CD4-positive, alpha-beta T cell treated with Interleukin-1 beta for 1 hour (primary cell): ENCODE measurements at regions not wholly inside any gene's neighbourhood (a gene's known extent, or its start where the extent isn't known, plus 50 kb on each side); places are given as distances from the start of the nearest gene placed in this dataset.
"Not testable (repeated sequence)": the region's sequence is repeated elsewhere in the genome, so short reads cannot be mapped to it uniquely, and the experiment has no call there.

ENCODE experiments used
- DNase-seq, 2 donors: peaks; one replicate each; pipeline ENCODE4 v3.0.0-alpha.2; 2020 to 2022

DNA sequence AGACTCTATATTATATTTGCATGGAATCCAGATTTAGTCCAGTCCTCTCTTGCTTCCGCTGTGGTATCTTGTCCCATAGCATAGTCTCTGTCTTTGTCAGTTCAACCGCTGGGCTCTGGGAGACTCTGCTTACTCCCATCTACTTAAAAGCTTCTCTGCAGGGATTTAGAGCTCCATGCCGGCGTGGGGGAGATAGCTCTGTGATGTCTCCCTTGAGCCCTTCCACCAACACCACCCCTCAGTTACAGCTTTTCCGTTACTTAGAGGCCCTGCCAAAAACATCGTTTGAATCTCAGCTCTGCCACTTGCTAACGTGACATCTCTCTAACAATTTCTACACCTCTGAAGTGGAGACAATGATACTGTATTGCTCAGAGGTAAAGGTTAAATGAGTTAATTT is 306.1 kb upstream of the ZNF608 start:
- DNase-seq: no peak

DNA sequence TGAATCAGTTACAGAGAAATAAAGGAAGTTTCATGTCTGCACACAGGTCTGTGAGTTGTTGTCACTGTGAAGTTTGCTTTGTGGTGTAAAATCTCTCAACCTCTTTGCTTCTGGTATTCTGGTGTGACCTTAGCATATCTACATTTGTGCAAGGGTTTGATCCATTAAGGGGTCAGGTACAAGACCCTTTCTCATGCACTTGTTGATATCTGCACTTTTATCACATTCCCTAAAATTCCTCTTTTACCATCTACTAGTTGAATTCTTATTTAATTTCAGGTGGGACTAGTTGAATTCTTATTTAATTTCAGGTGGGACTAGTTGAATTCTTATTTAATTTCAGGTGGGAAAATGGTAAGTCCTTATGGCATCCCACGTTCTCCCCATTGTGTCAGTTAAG is 306.7 kb upstream of the ZNF608 start:
- DNase-seq: no peak

DNA sequence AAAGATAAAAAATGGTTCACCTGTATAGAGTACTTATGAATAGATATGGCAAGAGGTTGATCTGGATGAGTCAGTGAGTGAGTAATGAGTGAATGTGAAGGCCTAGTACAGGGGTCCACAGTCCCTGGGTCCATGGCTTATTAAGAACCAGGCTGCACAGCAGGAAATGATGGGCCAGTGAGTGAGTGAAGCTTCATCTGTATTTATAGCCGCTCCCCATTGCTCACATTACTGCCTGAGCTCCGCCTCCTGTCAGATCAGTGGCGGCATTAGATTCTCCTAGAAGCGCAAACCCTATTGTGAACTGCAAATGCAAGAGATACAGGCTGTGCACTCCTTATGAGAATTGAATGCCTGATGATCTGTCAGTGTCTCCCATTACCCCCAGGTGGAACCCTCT is 307.7 kb upstream of the ZNF608 start:
- DNase-seq: no peak

DNA sequence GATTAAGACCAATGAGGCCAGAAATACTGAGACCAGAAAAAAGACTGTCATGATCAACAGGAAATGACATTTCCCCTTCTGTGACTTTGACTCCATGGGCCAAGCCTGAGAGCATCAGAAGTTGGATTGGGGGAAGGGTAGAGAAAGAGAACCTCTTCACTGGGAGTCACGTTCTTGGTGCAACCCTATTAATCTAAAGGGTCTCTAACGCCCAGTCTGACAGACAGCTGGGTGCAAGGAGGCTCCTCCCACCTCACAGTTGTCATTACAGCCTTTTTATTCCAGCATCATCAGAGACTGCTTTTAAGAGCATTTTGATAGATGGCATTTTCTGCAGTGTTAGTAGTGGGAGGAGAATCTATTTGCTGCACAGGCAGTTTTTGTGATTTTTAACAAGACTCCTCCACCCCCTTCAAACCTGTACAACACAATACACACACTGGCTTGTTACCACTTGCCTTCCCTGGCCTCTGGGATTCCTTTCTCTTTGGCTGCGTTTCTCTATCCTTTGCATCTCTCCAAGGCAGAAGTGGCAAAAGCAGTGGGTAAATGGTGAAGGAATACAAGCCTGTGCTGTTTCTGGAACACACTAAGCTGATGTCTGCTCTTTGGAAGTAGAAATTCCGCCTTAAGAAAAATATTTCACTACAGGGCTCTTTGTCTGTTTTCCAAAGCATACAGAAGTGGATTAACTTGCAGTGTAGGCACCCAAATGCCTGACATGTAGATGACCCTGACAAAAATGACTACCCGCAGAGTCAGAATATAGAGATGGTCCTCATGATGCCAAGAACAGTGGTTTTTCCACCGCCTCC is 310.4 kb upstream of the ZNF608 start:
- DNase-seq: peak in 1 of 2 donors; percentile 1

DNA sequence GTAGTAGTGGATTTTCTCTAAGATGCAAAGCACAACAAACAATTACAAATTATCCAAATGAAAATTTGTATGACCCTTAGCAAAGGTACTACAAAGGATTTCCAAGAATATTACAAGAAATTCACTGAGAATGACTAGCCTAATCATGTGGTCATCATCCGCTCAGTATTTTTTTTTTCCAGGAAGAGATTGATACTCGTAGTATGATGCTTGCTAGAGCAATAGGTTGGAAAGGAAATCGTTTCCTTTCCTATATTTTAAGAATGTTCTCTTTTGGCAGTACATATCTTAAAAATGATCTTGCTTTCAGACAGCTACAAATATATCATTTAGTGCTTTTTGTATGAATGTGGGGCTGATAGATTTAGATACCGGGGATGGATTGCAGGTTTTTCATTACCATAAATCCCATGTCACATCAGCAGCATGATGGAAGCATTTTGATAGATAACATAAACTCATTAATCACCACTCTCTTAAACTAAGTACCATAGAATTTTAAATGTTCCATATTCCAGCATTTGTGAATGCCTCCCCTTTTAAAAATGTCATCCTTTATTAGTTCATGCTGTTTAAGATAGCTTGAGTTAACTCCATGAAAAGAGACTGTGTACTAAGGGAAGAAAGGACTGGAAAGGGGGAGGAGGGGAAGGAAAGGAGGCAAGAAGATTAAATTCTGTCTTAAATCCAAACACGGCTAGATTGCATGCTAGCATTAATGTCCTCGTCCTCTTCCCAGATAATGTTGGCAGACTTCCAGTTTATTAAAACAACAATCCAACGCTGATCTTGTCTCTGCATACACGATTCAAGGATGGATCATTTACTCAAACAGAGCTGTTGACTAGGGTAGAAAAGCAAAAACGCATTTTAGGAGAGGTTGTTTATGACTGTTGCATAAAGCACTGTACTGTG is 311.7 kb upstream of the ZNF608 start:
- DNase-seq: no peak

DNA sequence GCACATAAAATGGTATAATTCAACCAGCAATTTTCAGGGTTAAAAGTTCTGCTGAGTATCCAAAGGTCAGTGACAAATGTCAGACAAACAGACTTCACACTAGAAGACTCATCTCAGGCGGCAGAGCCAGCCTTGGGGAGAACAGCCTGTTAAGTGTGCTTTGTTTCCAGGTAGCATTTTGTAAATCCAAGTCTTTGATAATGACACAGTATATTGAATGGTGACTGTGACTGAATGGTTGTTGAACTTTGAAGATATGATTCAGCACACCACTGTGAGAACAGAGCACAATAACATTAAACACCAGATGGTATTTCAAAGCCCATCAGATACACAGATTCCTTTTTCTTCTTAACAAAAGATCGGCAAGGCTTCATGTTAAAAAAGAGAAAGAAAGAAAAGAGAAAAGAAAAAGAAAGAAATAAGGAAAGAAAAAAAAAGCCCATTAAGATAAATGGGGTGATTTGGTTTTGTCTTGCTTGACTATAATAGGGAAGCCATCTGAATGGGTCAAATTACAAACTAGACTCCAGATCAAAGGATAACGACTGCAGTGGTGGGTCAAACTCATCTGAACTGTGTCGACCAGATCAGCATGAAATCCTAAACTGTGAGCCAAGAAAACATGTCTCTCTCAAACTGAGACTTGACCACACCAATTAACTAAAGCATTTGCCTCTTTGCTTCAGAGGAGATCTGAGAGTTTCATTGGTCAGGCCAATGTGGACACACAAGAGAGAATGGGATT is 313.0 kb upstream of the ZNF608 start:
- no peak for DNase-seq

DNA sequence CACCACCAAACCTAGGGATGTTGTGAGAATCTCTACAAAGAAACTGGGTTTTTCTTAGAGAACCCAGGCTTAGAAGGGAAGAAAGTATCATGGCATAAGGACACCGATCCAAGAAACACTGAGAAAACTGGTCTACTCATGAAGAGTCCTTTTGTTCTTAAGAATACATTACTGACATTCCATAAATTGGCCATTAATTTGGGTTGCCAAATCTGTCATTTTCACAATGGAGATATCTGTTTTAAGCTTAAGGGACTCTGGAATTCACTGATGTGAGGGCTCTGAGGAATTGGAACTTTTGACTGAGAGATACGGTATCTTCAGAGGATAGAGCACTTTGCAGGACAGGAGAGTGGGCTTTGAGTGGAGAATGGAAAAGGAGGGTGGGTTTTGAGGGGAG is 315.3 kb upstream of the ZNF608 start:
- no peak for DNase-seq

DNA sequence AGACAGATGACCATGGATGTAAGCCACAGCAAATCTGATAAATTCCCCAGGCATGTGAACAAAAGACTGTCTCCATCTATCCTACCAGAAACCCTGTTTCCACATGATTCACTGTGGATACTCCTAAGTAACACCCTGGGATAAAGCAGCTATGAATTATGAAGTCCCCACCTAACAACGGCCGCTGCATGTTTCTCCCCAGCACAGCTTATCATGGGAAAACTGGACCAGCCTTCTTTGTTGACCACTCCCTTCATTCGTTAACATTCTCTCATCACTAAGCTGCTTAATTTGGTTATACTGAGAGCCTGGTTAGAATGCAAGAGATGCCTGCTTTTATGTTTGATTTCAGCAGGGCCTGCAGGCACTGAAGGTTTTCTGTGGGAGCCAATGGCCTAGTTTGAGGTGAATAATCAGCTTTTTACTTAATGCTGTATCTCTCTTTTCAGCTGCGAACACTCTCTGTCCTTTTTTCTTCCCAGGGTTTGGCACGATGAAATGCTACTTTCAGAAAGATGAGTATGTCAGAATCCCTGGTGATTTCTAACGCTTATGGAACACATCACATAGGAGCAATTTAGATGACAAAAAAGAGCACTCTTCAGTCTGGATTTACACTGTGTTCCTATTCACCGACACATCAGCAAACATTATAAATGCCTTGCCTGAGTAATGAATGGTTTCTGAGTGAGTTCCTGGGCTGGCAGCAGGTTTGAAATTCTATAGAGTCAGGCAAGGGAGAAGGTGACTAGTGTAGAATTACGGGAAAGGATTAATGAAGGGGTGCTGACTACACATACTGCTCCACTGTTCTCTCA is 318.4 kb upstream of the ZNF608 start:
- no peak for DNase-seq

DNA sequence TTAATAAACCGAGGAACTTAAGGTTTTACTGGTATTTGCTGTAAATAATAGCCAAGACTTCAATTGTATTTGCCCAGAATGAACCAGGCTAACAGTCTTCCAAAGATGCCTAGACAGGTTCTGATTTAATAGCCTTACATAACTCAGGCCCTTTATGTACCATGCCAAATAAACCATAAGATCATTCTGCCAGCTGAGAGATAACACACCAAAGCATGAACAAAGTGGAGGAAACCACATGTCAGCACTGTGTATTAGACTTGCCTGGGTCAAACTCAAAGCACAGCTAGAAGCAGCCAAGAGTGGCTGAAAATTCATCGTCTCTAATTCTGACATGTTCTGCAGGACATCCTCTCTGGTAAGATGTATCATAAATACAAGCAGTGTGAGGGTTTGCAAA is 319.3 kb upstream of the ZNF608 start:
- DNase-seq: no peak

DNA sequence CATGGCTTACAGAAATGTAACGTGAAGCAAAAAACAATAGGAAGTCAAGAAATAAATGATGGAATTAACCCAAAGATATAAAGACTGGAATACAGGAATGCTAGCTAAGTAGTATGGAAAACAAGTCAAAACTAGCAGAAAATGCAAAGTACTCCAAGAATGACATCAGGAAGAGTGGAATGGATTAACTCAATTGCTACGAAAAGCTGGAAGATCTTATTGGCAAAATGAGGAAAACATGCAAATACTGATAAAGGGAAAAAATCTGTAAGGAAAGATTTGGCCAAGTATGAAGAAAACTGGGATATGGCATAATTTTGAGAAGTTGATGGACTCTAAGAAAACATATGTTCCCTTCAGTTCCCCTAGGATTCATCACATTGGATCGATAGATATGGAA is 324.5 kb upstream of the ZNF608 start:
- no peak for DNase-seq

DNA sequence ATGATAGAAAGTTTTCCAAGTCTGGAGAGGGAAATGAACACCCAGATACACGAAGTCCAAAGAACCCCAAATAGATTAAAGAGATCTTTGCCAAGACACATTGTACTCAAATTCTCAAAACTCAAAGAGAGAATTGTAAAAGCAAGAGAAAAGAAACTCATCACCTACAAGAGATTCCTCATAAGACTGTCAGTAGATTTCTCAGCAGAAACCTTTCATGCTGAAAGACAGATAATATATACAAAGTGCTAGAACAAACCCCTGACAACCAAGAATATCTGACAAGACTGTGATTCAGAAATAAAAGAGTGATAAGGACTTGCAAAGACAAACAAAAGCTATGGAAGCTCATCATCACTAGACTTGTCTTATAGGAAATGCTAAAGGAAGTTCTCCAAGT is 326.7 kb upstream of the ZNF608 start:
- no peak for DNase-seq

DNA sequence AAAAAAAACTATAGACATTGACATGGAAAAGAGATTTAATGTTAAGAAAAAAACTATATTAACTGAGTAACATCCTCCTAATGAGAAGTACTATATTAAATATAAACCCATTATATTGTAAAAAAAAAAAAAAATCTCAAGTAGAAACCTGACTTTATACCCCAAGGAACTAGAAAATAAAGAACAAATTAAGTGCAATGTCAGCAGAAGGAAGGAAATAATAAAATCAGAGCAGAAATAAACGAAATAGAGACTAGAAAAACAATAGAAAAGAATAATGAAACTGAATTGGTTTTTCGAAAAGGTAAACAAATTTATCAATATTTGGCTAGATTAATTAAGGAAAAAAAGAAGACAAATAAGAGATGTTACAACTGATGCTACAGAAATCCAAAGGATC is 329.1 kb upstream of the ZNF608 start:
- DNase-seq: no peak

DNA sequence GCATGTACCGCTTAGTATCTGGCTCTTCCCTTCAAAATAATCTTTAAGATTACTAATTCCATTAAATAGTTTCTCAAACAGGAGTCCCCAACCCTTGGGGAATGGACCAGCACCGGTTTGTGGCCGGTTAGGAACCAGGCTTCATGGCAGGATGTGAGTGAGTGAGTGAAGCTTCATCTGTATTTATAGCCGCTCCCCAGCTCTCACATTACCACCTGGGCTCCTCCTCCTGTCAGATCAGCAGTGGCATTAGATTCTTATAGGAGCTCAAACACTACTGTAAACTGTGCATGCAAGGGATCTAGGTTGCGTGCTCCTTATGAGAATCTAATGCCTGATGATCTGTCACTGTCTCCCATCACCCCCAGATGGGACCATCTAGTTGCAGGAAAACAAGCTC is 332.6 kb upstream of the ZNF608 start:
- not testable (repeated sequence) for DNase-seq

DNA sequence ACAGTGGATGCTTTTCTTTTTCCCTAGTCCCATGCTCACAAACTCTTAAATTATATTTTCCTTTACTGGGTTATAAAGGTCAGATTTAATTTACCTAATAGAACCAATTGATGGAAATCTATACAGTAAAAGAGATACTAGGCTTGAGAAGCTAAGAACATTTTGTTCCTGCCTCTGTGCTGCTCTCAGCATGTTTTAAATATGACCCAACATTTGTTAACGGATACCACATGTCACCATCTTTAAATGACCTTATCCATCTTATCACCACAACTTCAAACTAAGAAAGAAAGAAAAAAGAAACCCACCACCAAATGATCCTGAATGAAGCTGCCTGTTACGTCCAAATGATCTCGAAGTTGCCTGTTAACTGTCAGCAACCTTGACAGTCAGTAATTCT is 334.7 kb upstream of the ZNF608 start:
- no peak for DNase-seq

DNA sequence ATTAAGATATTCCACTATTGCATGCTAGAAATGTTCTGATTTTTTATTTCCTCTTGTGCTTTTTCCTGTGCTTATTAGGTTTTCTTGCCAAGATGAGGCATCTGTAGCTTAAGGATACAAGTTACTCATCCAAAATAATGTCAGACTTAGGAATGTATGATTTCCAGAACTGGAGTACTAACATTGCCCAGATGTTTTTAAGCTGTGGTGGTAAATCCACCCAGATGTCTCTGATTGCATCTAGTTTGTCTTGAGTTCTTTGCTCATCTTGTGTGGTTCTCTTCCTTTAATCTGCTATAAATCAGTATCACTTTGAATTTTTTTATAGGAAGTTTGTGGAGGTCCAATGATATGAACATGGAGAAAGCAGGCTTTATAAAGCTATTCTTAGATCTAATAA is 337.5 kb upstream of the ZNF608 start:
- no peak for DNase-seq

DNA sequence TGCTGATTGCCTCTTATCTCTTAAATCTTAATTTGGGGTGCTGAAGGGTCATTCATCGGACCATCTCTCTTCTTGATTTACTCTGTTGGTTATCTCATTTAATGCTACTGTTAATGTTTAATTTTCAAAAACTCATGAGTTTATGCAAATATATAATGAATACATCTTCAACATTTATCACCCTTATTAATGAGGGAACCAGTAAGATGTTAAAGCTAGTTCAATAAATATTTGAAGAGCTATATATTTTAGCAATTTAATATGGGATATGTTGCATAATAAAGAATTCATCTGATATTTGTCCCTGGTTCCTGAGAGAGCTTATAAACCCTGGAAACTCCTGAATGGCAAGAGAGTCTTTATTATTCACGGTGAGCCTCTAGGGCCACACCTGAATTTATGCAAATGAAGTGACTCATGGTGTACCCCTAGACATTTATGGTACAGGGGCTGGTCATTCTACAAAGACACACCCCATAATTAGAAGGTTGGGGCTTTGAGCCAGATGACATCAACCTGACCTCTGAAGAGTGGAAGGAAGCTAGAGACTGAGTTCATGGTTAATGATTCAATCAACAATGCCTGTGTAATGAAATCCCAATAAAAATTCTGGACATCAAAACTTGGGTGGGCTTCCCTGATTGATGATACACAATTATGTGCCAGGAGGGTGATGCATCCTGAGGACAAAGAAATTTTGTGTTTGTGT is 339.5 kb upstream of the ZNF608 start:
- no peak for DNase-seq

DNA sequence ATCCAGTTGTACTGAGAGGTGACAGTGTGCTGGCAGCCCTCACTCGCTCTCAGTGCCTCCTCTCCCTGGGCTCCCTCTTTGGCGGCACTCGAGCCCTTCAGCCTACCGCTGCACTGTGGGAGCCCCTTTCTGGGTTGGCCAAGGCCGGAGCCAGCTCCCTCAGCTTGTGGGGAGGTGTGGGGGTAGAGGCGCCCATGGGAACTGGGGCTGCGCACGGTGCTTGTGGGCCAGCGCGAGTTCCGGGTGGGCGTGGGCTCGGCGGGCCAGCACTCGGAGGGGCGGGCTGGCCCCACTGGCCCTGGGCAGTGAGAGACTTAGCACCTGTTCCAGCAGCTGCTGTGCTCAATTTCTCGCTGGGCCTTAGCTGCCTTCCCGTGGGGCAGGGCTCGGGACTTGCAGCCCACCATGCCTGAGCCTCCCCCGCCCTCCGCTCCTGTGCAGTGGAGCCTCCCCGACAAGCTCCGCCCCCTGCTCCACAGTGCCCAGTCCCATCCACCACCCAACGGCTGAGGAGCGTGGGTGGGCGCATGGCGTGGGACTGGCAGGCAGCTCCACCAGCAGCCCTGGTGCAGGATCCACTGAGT is 342.2 kb upstream of the ZNF608 start:
- DNase-seq: no peak

DNA sequence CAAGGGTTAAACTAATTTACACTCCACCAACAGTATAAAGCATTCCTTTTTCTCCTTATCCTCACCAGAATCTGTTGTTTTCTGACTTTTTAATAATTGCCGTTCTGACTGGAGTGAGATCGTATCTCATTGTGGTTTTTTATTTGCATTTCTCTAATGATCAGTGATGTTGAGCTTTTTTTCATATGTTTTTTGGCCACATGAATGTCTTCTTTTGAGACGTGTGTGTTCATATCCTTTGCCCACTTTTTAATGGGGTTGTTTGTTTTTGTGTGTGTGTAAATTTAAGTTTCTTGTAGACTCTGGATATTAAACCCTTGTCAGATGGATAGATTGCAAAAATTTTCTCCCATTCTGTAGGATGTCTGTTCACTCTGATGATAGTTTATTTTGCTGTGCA is 345.7 kb upstream of the ZNF608 start:
- not testable (repeated sequence) for DNase-seq

DNA sequence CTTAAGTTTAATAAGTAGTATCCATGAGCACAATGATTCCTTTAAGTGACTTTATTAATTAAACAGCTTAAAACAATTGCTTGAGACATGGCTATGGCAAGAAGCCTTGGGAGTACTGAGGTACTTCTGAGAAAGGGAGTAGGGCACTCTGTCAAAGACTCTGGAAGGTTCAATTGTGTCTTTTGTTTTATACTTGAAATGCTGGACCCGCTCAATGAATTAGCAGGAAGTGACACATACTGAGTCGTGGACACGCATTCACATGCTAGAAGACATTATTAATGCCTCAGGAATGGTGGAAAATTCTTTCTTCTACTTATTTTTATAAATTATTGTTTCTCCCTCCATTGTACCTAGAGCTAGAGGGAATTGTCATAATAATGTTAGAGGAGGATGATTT is 347.3 kb upstream of the ZNF608 start:
- no peak for DNase-seq

DNA sequence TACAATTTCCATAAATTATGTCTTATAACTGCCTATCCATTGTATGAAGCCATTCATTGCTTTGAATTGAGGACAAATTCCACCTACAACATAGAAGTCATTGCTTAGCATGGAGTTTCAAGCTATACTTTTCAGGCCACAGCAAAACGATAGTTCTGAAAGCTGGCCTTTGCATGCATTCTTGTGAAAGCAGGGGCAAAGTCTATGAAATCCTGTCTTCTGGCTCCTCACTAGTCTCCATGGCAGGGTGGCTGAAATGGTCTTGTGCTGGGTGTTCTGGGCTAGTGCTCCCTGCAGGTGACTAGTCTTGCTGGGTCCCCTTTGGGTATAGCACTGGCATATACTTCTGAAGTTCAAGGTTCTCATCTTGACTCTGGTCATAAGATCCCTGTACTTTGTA is 353.9 kb upstream of the ZNF608 start:
- DNase-seq: no peak

DNA sequence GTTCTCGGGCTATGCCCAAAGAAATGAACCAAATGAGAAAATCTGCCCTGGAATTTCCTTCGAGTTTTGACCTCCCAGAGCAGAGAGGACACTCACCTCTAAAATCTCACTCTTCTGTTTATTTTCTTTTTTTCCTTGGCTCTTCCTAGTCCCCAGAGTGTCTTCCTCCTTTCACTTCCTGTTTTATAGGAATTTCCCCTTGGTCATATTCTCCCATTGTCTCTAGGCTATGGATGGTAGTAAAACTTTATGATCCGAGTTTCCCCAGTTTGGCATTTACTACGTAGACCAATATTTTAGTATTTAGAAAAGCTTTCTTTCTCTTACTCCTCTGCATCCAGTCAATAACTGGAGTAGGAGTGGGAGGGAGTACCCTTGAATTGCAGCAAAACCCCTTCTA is 354.5 kb upstream of the ZNF608 start:
- DNase-seq: no peak

DNA sequence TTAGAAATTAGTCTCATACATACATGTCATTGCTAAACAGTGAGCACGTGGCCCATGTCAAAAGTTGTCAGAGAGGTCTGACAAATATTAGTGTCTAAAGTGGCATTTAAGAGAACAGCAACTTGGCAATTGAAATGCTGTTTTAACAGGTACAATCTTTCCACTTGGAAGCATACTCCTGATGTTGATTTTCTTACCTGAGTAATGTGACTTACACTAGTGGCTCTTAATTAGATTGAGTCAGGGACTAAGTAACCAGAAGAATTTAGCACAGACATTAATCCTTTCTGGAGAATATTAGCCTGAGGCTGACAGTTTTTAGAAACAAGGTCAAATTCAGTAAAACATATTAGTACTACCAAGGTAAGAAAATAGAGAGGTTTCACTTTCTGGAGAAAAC is 357.0 kb upstream of the ZNF608 start:
- no peak for DNase-seq
